Panc1 (cell line): ENCODE measurements at regions not wholly inside any gene's neighbourhood (a gene's known extent, or its start where the extent isn't known, plus 50 kb on each side); places are given as distances from the start of the nearest gene placed in this dataset.

Experiments
- ATAC-seq: fragments of 200-7000 bp; cut with Tn5 transposase; 2 replicates; pipeline ENCODE4 v1.9.1; 2020; ENCODE audit warnings: mild to moderate bottlenecking, moderate library complexity
- BruUV-seq: library from RNA; stranded (reverse); fragments of 400-500 nt; replicated peaks from 2 replicates; lab custom pipeline; 2021; lab: Mats Ljungman, UMichigan
- CTCF ChIA-PET: fragments of 300-600 bp; sonication (Branson Sonifier 250); formaldehyde crosslinking; loops from one replicate; lab custom pipeline; 2022; ENCODE audit warnings: antibody characterized with exemption; lab: Charles Lee
- POLR2A ChIA-PET: fragments of 300-600 bp; sonication (Branson Sonifier 250); formaldehyde crosslinking; loops from one replicate; lab custom pipeline; 2022; ENCODE audit warnings: antibody characterized with exemption; lab: Charles Lee
- DNase-seq: peaks from one replicate; pipeline ENCODE4 v3.0.0-alpha.2; 2010; ENCODE audit warnings: low read depth, low spot score
- H3K27ac ChIP-seq: 2 replicates; pipeline ENCODE4 v1.5.1; 2011; ENCODE audit warnings: mild to moderate bottlenecking, low read length, inconsistent platforms
- H3K27me3 ChIP-seq: fragments of 200-500 bp; sonication (Bioruptor generic); 2 replicates; pipeline ENCODE4 v1.6.0; 2014; ENCODE audit warnings: low read length, inconsistent platforms; ENCODE audit not compliant: control insufficient read depth, insufficient read depth
- H3K36me3 ChIP-seq: fragments of 200-500 bp; sonication (Bioruptor generic); 2 replicates; pipeline ENCODE4 v1.5.1; 2014; ENCODE audit warnings: inconsistent platforms, mild to moderate bottlenecking, low read length, moderate library complexity; ENCODE audit not compliant: control insufficient read depth, insufficient read depth
- H3K4me1 ChIP-seq: 2 replicates; pipeline ENCODE4 v1.5.1; 2011; ENCODE audit warnings: inconsistent platforms, mild to moderate bottlenecking, low read length, moderate library complexity; ENCODE audit not compliant: control insufficient read depth, insufficient read depth
- H3K4me3 ChIP-seq, 2 experiments: 2 replicates each; pipeline ENCODE4 v1.5.1; 2011 to 2012; ENCODE audit warnings: low read depth in 2 of 2, low read length in 2 of 2, mild to moderate bottlenecking in 2 of 2, inconsistent platforms in 1 of 2, moderate library complexity in 1 of 2
- H3K9me3 ChIP-seq: fragments of 200-500 bp; sonication (Bioruptor generic); 2 replicates; pipeline ENCODE4 v1.5.1; 2014; ENCODE audit warnings: low read depth, mild to moderate bottlenecking, inconsistent platforms, low read length, moderate library complexity; ENCODE audit not compliant: control insufficient read depth, insufficient read depth
- CTCF ChIP-seq: fragments of 450-650 bp; IDR thresholded peaks from 2 replicates; pipeline ENCODE4 v1.5.1; 2017; ENCODE audit warnings: mild to moderate bottlenecking
- POLR2AphosphoS5 ChIP-seq: IDR thresholded peaks from 2 replicates; pipeline ENCODE4 v1.6.1; 2012; ENCODE audit warnings: mild to moderate bottlenecking, low read depth, low read length, moderate library complexity
- REST ChIP-seq, 2 experiments: IDR thresholded peaks; 2 replicates each; pipeline ENCODE4 v1.6.1; 2011 to 2012; ENCODE audit warnings: low read depth in 2 of 2, control low read depth in 1 of 2, low read length in 1 of 2, mild to moderate bottlenecking in 1 of 2, moderate library complexity in 1 of 2; ENCODE audit not compliant: insufficient read depth in 1 of 2
- SIN3A ChIP-seq: IDR thresholded peaks from 2 replicates; pipeline ENCODE4 v1.6.1; 2012; ENCODE audit warnings: low read depth, mild to moderate bottlenecking, low read length, moderate library complexity, borderline replicate concordance; ENCODE audit not compliant: insufficient read depth
- TCF7L2 ChIP-seq: IDR thresholded peaks from 2 replicates; pipeline ENCODE4 v1.6.1; 2011; ENCODE audit warnings: mild to moderate bottlenecking, low read depth, low read length, inconsistent platforms
- in situ Hi-C: cut with HindIII; loops from 2 replicates; pipeline ENCODE4 v1.10.0; 2016; ENCODE audit warnings: low sequenced_read_pairs, low pct_unique_long_range_greater_than_20kb
- intact Hi-C: fragments of 100-400 bp; cut with micrococcal nuclease; formaldehyde crosslinking; loops from one replicate; pipeline ENCODE4 v1.10.0; 2022; ENCODE audit not compliant: unreplicated experiment

DNA sequence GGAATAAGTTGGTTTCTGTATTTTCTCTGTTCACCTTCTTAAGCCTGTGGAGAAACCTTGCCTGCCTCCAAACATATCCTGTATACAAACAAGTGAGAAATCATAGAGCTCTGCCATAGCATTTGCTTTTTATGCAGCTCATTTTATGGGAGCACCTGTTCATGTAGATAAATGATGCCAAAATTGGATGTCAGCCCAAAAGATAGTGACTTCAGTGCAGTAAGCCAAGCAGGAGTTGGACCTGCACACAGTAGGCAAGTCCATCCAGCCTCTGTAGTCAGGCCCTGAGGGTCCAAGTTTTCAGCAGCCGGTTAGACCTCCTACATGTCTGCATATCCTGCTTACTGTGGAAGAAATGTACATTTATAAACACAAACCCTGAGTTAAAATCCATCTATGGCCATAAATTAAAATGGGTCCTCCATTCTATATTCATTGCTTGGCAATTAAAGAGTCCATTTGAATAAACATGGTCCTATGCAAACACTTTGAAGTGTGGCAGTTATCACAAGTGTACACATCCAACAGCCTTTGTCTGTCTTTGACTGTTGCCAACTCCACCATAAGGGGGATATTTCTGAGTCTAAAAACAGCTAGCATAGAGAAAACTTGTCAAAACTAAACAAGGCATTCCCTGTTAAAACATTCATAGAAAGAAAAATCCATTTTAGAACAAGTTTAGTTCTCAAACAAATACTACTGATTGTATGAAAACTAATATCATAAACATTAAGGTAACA, 847.8 kb downstream of the RPS29 start:
- no peaks in the 10 kb centered on the region for H3K4me1 ChIP-seq
- no peak overlapping the region for H3K4me3 ChIP-seq
- intact Hi-C loops (no loop called here), in situ Hi-C loops (no loop called here)
- BruUV-seq: no TSS peak
- POLR2A ChIA-PET: no interaction called here
- H3K36me3 ChIP-seq: no peaks in the 10 kb centered on the region
- TF ChIP-seq SIN3A: no peak
- TF ChIP-seq POLR2AphosphoS5: no peak
- no peak for TF ChIP-seq CTCF
- no peak for TF ChIP-seq REST (IDR thresholded peaks at IDR 0.05; ENCODE audit: insufficient read depth in 1 of 2, low read depth in 2 of 2, low read length in 1 of 2)
- TF ChIP-seq TCF7L2: no peak
- ATAC-seq (no peak), DNase-seq (no peak)
- H3K9me3 ChIP-seq: no peaks in the 10 kb centered on the region
- H3K27me3 ChIP-seq: no peaks in the 10 kb centered on the region
- CTCF ChIA-PET: no interaction called here
- no peak overlapping the region for H3K27ac ChIP-seq

- Histone ChIP-seq H3K9me3 (no peaks in the 10 kb centered on the region), H3K27ac (no peak overlapping the region), H3K4me1 (no peaks in the 10 kb centered on the region), H3K4me3 (no peak overlapping the region), H3K36me3 (no peaks in the 10 kb centered on the region), H3K27me3 (no peaks in the 10 kb centered on the region)
- DNase-seq (no peak), ATAC-seq (no peak)
- no peak for TF ChIP-seq CTCF
- no peak for TF ChIP-seq SIN3A
- TF ChIP-seq REST (IDR thresholded peaks at IDR 0.05; ENCODE audit: insufficient read depth in 1 of 2, low read depth in 2 of 2, low read length in 1 of 2): no peak
- TF ChIP-seq TCF7L2: no peak
- no peak for TF ChIP-seq POLR2AphosphoS5
- in situ Hi-C loops (no loop called here), intact Hi-C loops (no loop called here)
- CTCF ChIA-PET: no interaction called here
- POLR2A ChIA-PET: no interaction called here
- BruUV-seq: no TSS peak
Observed at GRCh38 chr14:48735607-48736006, 850.6 kb downstream of the RPS29 start.
